GM21529 (cell line): ENCODE measurements at regions not wholly inside any gene's neighbourhood (a gene's known extent, or its start where the extent isn't known, plus 50 kb on each side); places are given as distances from the start of the nearest gene placed in this dataset.
"Not testable (repeated sequence)": the region's sequence is repeated elsewhere in the genome, so short reads cannot be mapped to it uniquely, and the experiment has no call there.

Experiments
- ATAC-seq: cut with Tn5 transposase; IDR thresholded peaks from one replicate; pipeline ENCODE4 v1.9.1; 2021; ENCODE audit not compliant: unreplicated experiment

GRCh38 chr10:3325954-3326750 lies 153.6 kb upstream of the PITRM1 start:
- ATAC-seq: no peak

DNA sequence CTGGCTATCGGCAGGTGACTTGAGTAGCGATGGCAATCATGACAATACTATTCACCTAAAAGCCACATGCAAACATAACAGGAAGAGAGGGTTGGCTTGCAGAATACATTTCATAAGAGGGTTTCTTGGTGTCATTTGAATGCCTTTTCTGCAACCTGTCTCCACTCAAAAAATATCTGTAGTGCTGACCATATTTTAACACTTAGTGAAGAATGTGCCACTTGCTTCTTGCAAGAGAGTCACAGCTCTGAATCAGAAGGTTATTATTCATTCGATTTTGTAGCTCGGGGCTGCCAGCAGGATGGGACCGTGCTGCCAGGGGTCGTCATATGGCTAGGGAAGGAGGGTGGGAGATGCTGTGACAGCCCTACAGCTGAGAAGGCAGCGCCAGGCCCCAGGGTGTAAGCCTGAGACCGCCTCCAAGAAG lies 152.0 kb upstream of the PITRM1 start:
- no peak for ATAC-seq

GRCh38 chr10:3323865-3324498 lies 151.4 kb upstream of the PITRM1 start:
- ATAC-seq: no peak

DNA sequence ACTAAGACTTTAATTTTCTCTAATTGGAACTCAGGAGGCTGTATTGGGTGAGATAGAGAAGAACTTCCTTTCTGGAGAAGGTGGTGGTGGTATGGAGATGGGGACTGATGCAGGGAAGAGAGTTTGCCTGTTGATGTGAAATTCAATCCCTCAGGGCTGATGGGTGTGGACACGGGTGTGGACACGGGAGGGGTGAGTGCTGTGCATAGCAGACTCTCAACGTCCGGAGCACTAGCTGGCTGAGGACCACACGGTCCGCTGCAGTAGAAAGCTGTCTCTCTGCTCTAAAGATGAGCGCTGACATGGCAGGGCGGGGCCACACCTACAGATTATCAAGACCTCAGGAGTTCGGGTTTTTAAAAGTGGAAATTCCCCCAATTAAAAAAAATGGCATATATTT lies 148.5 kb upstream of the PITRM1 start:
- ATAC-seq: no peak

- ATAC-seq: no peak
These were observed 147.2 kb upstream of the PITRM1 start for GRCh38 chr10:3319811-3320226.

DNA sequence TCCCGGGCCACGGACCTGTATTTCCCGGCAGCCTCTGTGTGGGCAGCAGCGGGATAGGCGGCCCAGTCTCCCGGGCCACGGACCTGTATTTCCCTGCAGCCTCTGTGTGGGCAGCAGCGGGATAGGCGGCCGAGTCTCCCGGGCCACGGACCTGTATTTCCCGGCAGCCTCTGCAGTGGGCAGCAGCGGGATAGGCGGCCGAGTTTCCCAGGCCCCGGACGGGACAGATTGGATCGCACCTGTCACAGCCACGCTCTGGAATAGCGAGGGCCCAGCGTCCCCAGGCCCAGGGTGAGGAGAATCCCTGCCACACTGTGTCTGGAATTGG lies 145.9 kb upstream of the PITRM1 start:
- not testable (repeated sequence) for ATAC-seq

GRCh38 chr10:3317553-3318479 lies 145.2 kb upstream of the PITRM1 start:
- not testable (repeated sequence) for ATAC-seq

GRCh38 chr10:3314445-3315085 lies 142.0 kb upstream of the PITRM1 start:
- not testable (repeated sequence) for ATAC-seq

DNA sequence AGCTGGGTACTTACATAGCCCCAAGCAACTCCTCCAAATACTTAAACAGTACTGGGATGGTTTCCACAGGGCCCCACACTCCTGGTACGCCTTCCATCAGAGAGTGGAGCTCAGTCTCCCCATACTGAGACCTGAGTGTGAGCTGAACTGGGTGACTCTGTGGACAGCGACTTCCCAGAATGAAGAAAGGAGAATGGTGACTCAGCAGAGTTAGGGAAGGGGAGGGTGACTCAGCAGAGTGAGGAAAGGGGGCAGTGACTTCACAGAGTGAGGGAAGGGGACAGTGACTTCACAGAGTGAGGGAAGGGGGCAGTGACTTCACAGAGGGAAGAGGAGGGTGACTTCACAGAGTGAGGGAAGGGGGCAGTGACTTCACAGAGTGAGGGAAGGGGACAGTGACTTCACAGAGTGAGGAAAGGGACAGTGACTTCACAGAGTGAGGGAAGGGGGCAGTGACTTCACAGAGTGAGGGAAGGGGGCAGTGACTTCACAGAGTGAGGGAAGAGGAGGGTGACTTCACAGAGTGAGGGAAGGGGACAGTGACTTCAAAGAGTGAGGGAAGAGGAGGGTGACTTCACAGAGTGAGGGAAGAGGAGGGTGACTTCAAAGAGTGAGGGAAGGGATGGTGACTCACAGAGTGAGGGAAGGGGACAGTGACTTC lies 141.3 kb upstream of the PITRM1 start:
- ATAC-seq: not testable (repeated sequence)

GRCh38 chr10:3312403-3312940 lies 139.9 kb upstream of the PITRM1 start:
- no peak for ATAC-seq

- no peak for ATAC-seq
These were observed 137.6 kb upstream of the PITRM1 start for GRCh38 chr10:3310016-3310784.

GRCh38 chr10:3306050-3306449 lies 133.5 kb upstream of the PITRM1 start:
- ATAC-seq: no peak

GRCh38 chr10:3295582-3296151 lies 123.1 kb upstream of the PITRM1 start:
- no peak for ATAC-seq

DNA sequence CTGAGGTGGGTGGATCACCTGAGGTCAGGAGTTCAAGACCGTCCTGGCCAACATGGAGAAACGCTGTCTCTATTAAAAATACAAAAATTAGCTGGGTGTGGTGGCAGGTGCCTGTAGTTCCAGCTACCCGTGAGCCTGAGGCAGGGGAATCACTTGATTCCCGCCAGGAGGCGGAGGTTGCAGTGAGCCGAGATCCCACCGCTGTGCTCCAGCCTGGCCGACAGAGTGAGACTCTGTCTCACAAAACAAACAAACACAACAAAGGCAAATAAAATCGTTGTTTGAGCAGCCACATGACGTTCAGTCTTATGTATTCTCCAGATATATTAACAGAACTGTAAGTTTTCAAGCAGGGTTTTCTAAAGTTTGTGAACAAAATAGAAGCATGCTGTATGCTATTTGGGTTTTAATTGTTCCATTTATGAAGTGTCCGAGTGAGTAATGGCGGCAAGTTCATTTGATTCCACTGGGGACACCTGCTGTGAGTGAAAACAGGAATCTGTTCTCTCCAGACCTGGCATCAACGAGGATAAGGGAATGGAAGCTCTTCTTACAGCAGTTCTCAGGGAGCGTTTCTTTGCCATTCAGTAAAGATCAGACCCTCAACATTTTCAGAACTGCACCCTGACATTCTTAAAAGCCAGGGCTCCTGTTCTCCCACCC lies 122.5 kb upstream of the PITRM1 start:
- ATAC-seq: no peak

GRCh38 chr10:3293581-3294431 lies 121.2 kb upstream of the PITRM1 start:
- no peak for ATAC-seq

GRCh38 chr10:3292636-3293035 lies 120.1 kb upstream of the PITRM1 start:
- no peak for ATAC-seq

DNA sequence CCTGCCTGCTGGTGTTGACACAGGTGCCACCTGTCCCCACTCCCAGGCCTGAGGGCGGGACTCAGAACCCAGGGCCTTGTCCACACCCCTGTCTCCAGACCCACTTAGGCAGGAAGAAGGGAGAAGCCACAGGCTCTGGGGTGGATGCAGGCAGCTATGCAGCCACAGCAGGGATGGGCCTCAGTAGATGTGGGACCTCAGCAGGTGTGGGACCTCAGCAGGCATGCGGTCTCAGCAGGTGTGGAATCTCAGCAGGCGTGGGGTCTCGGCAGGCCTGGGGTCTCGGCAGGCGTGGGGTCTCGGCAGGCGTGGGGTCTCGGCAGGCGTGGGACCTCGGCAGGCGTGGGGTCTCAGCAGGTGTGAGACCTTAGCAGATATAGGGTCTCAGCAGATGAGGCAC lies 118.0 kb upstream of the PITRM1 start:
- no peak for ATAC-seq
